ENCODE measurements at regions not wholly inside any gene's neighbourhood (a gene's known extent, or its start where the extent isn't known, plus 50 kb on each side); places are given as distances from the start of the nearest gene placed in this dataset.

GRCh38 chr6:22904431-22904830 lies 335.1 kb downstream of the HDGFL1 start:
- intact Hi-C loops (cut with micrococcal nuclease), result no loop called here
- DNase-seq, result no peak
- no peak for ATAC-seq

- ATAC-seq (peak; percentile 50), DNase-seq (no peak)
- intact Hi-C loops (cut with micrococcal nuclease), result no loop called here
These were observed 336.8 kb downstream of the HDGFL1 start for GRCh38 chr6:22906091-22906549.

DNA sequence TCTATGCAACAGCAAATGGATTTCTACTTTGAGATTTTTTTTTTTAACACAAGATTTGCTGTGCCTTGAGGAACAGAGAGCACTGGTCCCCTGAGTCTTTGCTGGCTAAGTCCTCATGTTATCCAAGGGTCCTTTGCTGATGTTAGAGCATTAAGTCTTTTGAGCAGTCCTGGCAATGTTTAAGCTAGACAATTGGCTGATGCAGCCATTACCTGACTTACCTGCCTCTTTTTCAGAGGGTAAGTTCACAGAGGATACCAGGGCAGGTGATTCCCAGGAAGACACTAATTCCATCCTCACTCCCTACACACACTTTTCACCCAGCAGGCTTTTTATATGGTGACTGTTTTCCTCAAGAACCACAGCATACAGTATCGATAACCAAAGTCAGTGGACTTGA lies 337.7 kb downstream of the HDGFL1 start:
- intact Hi-C loops (cut with micrococcal nuclease), result no loop called here
- DNase-seq (no peak), ATAC-seq (no peak)

DNA sequence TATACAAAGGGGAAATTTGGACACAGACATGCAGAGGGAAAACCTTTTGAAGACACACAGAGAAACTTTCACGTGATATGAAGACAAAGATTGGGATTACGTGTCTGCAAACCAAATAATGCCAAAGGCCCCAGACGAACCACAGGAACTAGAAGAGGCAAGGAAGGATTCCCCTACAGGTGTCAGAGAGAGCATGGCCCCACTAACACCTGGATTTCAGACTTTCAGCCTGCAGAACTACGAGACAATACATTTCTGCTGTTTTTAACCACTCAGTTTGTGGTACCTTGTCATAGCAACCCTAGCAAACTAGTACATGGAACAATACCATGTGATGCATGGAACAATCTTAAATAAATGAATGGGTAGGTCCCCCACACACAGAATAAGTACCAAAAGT lies 341.0 kb downstream of the HDGFL1 start:
- DNase-seq (no peak), ATAC-seq (no peak)
- intact Hi-C loops (cut with micrococcal nuclease), result no loop called here

DNA sequence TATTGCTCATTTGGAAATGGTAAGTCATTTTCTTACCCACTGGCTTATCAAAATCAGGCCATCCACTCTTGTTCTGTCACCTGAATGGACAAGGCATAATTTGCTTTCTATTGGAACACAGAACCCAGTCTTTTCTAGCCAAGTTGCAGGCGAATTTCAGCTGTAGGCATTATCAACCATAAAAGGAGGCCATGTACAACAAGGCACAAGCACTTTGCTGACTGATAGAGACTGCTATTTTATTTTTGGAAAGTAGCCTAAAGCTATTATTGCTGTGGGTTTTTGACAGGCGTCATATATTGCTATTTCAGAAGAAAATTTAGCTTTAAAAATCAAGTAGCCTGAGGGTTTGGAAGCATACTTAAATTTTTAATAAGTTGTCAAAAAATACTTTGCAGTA lies 344.2 kb downstream of the HDGFL1 start:
- ATAC-seq, result peak; percentile 75
- intact Hi-C loops (cut with micrococcal nuclease), result no loop called here
- DNase-seq, result no peak

- peak; percentile 94 for ATAC-seq
- intact Hi-C loops (cut with micrococcal nuclease), result no loop called here
- DNase-seq, result no peak
These were observed 348.0 kb downstream of the HDGFL1 start for GRCh38 chr6:22917344-22917743.

- intact Hi-C loops (cut with micrococcal nuclease), result no loop called here
- ATAC-seq (no peak), DNase-seq (no peak)
These were observed 352.5 kb downstream of the HDGFL1 start for GRCh38 chr6:22921828-22922227.

DNA sequence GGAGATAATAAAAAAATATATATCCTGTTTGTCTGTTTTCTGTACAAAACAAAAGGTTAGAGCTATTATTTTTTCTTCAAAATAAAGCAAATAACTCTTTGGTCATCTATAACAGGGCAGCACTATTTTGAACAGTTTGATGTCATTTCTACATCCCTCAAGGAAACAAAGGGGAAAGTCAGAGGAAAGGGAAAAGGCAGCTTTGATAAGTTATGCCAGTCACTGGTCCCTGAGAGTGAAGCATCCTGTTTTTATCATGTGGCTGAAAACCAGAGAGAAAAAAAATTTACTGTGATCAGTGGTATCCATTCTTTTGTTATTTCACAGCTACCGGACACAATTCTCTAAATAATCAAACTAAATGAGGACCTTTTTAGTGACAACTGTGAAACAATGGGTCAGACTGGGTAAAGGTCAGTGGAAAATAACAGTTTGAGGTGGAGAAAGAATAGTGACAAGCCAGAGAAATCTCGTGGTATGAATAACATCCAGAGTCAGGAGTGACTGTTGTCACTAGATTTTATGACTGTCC lies 356.0 kb downstream of the HDGFL1 start:
- intact Hi-C loops (cut with micrococcal nuclease), result no loop called here
- DNase-seq, result no peak
- no peak for ATAC-seq

DNA sequence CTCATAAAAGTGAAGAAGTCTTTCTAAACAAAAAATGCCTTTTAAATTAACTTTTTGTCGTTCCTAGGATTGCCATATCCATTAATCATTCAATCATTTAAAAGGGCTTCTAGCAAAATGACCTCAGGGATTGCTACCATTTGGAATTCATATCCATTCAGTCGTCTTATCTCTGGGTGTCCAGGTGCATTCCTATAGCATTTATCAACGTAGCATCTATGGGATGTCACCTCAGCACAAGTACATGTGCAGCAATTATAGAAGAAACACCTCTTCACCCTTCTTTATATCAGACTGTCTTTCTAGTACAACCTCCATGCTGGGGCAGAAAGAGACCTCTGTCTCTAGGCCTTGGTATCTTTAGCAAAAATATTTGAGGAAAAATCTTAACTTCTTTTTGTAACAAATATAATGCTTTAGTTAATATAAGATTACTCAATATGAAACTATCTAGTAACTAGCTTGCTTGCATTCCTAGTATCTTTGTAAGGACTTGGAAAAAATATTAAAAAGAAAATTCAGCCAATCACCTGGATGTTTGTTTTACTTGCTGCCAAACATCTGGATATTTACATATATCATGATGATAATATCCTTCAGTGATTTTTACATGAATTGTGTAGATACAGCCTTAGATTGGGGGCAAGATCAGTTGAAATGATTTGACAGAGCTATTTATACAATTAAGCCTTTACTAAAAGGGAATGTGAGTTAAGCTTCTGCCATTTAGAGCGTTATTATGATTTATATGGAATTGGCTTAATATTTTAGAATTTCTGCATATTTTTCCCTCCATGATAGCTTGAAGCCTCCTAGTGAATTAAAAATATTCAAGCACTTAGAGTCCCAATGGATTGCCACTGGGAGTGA lies 356.8 kb downstream of the HDGFL1 start:
- ATAC-seq, result no peak
- intact Hi-C loops (cut with micrococcal nuclease), result no loop called here
- no peak for DNase-seq

GRCh38 chr6:22926790-22927354 lies 357.5 kb downstream of the HDGFL1 start:
- peak; percentile 77 for ATAC-seq
- DNase-seq, result no peak
- intact Hi-C loops (cut with micrococcal nuclease), result no loop called here

DNA sequence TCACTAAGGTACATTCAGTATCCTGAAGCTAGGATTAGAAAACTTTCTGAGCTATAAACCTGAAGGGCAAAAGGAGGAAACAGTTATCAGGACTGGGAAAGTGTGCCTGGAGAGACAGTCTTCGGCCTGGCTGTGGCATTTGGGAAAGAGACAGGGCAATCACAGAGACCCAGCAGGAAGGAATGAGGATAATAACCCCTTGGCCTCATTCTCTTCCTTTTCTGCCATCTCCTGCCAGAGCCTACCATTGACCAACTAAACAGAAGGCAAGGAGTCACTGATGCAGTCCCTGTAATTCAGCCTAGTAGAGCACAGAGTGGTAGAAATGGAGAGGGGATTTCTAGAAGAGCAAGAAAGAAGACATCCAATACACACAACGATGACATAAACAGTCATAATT lies 359.4 kb downstream of the HDGFL1 start:
- intact Hi-C loops (cut with micrococcal nuclease), result no loop called here
- ATAC-seq (peak; percentile 64), DNase-seq (no peak)

- DNase-seq (no peak), ATAC-seq (peak; percentile 82)
- intact Hi-C loops (cut with micrococcal nuclease), result no loop called here
These were observed 360.1 kb downstream of the HDGFL1 start for GRCh38 chr6:22929311-22929985.

- intact Hi-C loops (cut with micrococcal nuclease), result no loop called here
- DNase-seq, result no peak
These were observed 371.4 kb downstream of the HDGFL1 start for GRCh38 chr6:22940581-22941290.

DNA sequence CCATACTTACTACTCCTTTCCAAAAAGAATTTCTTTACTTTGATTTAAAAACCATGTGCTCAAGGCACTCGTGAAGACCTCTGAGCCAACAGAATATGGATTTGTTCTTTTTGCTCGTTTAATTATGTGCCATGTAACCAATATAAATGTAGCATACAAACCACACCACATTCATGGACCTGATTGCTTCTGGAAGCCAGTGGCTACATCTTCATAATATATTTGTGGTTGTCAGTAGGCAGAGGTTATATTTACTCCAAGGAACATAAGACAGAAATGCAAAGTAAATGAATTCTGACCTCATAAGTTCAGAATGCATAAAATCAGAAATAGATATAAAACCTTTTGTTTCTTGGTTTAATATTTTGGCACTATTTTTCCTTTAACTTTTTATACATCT lies 373.0 kb downstream of the HDGFL1 start:
- intact Hi-C loops (cut with micrococcal nuclease), result no loop called here
- ATAC-seq, result no peak
- DNase-seq, result no peak

More at GRCh38 chr6:22940581-22941290, 371.4 kb downstream of the HDGFL1 start:
- no peak for ATAC-seq

DNA sequence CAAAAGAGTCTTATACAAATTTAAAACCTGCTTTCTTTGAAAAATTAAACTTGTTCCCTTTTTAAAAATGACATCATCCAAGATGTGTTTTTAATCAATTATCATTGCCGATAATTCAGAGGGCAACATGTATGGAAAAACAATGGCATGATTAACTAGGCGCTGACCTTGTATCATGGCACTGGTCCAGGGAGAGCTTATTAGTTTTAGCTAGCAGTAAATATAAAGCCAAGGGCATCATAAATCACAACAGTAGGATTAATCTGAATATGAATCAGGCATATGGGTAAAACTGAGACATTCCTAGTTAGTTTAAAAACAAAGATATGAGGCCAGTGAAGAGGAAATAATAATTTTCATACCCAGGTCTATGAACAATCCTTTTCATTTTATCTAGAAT lies 374.0 kb downstream of the HDGFL1 start:
- intact Hi-C loops (cut with micrococcal nuclease), result no loop called here
- DNase-seq, result no peak
- no peak for ATAC-seq

DNA sequence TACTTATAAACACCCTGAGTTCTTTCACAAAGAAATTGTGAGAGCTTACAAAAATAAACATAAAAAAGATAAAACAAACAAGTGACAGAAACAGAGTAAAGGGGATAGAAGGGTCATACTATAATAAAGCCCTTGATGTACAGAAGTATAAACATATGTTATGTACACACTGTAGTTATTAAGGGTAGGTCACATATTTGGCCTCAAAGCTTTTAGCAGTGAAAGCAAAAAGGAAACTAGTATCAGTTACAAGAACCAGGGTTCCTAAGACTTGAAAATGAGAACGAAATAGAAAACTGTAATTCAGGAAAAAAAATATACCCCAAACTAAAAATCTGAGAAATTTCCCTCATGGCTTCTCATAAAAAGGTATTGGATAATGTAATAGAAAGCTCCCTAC lies 380.6 kb downstream of the HDGFL1 start:
- ATAC-seq, result no peak
- intact Hi-C loops (cut with micrococcal nuclease), result no loop called here

GRCh38 chr6:22952097-22952496 lies 382.7 kb downstream of the HDGFL1 start:
- DNase-seq (no peak), ATAC-seq (no peak)
- intact Hi-C loops (cut with micrococcal nuclease), result no loop called here

More for the DNA sequence above, 380.6 kb downstream of the HDGFL1 start:
- DNase-seq, result no peak

- no peak for DNase-seq
- ATAC-seq, result no peak
- intact Hi-C loops (cut with micrococcal nuclease), result no loop called here
These were observed 385.5 kb downstream of the HDGFL1 start for GRCh38 chr6:22954749-22955385.

All from left ventricle myocardium superior (tissue), 1 donor.